Muscle layer of duodenum (tissue), 2 donors: ENCODE measurements at regions not wholly inside any gene's neighbourhood (a gene's known extent, or its start where the extent isn't known, plus 50 kb on each side); places are given as distances from the start of the nearest gene placed in this dataset.

Experiments
- H3K27ac ChIP-seq: one replicate; pipeline ENCODE4 v1.7.0; 2013; ENCODE audit warnings: mild to moderate bottlenecking, low read length
- H3K27me3 ChIP-seq: one replicate; pipeline ENCODE4 v1.7.0; 2013; ENCODE audit warnings: low read depth, mild to moderate bottlenecking, control low read depth, low read length
- H3K36me3 ChIP-seq, 2 donors: one replicate each; pipeline ENCODE4 v1.7.0; 2013; ENCODE audit warnings: low read length in 2 of 2, control low read depth in 1 of 2, mild to moderate bottlenecking in 1 of 2; ENCODE audit not compliant: insufficient read depth in 2 of 2, control insufficient read depth in 1 of 2
- H3K4me1 ChIP-seq, 2 donors: one replicate each; pipeline ENCODE4 v1.7.0; 2013; ENCODE audit warnings: low read length in 2 of 2, mild to moderate bottlenecking in 2 of 2, control low read depth in 1 of 2, moderate library complexity in 1 of 2; ENCODE audit not compliant: insufficient read depth in 2 of 2, control insufficient read depth in 1 of 2
- H3K4me3 ChIP-seq, 2 donors: one replicate each; pipeline ENCODE4 v1.7.0; 2013; ENCODE audit warnings: low read length in 2 of 2, low read depth in 1 of 2, mild to moderate bottlenecking in 1 of 2
- H3K9me3 ChIP-seq, 2 donors: one replicate each; pipeline ENCODE4 v1.7.0; 2013; ENCODE audit warnings: low read length in 2 of 2, control low read depth in 1 of 2, mild to moderate bottlenecking in 1 of 2; ENCODE audit not compliant: control insufficient read depth in 1 of 2
- donor health status: healthy.

DNA sequence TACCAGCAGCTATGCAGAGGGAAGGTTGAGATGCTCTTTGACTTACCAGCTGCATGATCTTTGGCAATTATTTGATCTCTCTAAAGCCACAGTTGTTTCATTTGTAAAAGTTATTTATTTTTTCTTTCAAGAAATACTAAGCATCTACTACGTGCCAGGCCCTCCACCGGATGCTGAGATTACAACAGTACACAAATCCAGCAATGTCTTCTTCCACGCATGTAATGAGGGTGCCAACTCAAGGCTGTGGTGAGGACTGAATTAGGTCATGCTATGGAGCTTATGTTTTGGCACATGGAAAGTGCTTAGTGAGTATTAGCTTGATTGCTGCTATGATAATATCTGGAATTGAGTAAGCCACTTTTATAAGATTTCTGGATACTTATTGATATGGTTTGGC, 358.2 kb downstream of the IRS2 start:
- Histone ChIP-seq H3K27ac (no peak overlapping the region), H3K4me1 (no peaks in the 10 kb centered on the region), H3K4me3 (no peak overlapping the region), H3K36me3 (no peaks in the 10 kb centered on the region), H3K27me3 (no peaks in the 10 kb centered on the region), H3K9me3 (no peaks in the 10 kb centered on the region)

DNA sequence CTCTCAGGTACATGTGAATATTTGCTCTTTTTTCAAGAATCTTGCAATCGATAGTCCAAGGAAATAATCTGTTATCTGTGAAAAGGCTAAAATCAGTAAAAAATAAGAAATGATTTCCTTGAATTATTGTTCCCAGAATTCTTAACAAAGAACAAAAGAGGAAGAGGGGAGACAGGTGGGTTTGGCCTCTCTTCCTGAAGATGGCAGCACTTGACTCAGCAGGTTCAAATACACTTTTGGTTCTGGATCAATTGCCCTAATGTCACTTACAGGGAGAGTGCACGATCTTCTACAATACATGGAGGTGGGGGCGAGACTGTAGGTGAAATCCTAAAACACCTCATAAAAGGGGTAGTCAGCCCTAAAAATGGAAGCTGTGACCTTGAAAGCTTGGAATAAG, 358.7 kb downstream of the IRS2 start:
- no peak overlapping the region for H3K27ac ChIP-seq
- H3K9me3 ChIP-seq, result no peaks in the 10 kb centered on the region
- H3K4me3 ChIP-seq, result no peak overlapping the region
- no peaks in the 10 kb centered on the region for H3K36me3 ChIP-seq
- no peaks in the 10 kb centered on the region for H3K4me1 ChIP-seq
- no peaks in the 10 kb centered on the region for H3K27me3 ChIP-seq

DNA sequence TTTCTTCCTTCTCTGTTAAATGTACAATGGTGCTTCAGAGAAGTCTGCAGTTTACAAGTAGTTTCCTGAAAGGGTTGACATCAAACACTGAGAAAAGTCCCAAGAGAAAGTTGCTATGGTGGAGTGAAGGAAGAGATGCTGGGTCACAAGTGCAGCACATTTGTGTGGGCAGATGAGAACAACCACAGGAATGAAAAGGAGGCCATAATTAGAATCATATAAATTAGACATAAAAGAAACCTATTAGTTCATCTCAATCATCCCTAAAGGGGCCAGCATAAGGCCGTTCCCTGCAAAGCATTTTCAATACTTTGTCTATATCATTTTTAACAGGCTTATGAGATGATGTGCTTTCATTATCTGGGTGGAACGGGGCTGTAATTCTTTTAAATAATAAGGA, 359.2 kb downstream of the IRS2 start:
- no peaks in the 10 kb centered on the region for H3K9me3 ChIP-seq
- H3K27ac ChIP-seq, result no peak overlapping the region
- H3K36me3 ChIP-seq, result no peaks in the 10 kb centered on the region
- no peaks in the 10 kb centered on the region for H3K27me3 ChIP-seq
- no peaks in the 10 kb centered on the region for H3K4me1 ChIP-seq
- H3K4me3 ChIP-seq, result no peak overlapping the region

DNA sequence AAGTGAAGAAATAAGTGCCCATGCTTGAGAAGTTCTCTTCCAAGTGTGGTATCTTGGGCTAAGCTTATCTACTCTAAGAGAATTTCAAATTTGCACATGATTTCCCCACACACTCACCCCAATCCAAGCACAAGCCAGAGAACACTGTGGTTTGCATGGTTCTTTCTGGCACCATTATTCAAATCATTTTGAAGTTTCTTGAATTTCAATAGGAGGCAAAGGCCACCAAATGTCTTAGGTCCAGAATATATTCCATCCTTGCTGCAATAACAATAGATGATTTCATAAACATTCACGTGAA, 359.7 kb downstream of the IRS2 start:
- Histone ChIP-seq H3K4me1 (no peaks in the 10 kb centered on the region), H3K36me3 (no peaks in the 10 kb centered on the region), H3K9me3 (no peaks in the 10 kb centered on the region), H3K27me3 (no peaks in the 10 kb centered on the region), H3K27ac (no peak overlapping the region), H3K4me3 (no peak overlapping the region)

DNA sequence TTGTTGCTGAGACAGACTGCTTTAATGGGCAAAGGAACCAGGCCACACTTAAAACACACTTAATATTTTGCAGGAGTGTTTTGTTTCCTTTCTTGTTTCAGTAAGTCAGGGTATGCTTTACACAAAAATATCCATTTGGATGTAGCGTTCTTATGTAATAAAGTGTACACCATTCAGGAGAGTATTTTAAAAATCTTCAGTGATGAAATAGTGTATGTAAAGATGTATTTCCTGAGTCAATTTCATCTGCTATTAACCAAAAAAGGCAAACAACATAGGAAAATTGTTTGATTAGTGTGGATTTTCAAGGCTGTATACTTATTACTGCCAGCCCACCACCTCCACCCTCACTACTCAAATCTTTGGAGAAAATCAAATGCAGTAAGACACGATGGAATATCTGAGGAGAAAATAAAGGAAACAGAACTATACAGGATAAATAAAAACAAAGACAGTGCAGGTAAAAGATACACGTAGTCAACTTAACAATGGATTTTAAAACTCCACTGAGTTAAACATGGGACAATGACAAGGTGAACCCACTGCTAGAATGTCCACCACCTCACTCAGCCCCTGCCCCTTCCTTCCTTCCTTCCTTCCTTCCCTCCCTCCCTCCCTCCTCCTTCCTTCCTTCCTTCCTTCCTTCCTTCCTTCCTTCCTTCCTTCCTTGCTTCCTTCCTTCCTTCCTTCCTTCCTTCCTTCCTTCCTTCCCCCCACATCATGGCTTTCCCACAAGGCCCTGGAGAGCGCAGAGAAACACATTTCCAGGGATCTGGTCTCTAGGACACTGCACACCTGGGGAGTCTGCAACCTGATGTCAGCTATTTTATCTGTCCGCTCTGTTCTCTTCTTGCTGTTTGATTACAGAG, 360.3 kb downstream of the IRS2 start:
- Histone ChIP-seq H3K4me1 (no peaks in the 10 kb centered on the region), H3K27me3 (no peaks in the 10 kb centered on the region), H3K27ac (no peak overlapping the region), H3K4me3 (no peak overlapping the region), H3K36me3 (no peaks in the 10 kb centered on the region), H3K9me3 (no peaks in the 10 kb centered on the region)

DNA sequence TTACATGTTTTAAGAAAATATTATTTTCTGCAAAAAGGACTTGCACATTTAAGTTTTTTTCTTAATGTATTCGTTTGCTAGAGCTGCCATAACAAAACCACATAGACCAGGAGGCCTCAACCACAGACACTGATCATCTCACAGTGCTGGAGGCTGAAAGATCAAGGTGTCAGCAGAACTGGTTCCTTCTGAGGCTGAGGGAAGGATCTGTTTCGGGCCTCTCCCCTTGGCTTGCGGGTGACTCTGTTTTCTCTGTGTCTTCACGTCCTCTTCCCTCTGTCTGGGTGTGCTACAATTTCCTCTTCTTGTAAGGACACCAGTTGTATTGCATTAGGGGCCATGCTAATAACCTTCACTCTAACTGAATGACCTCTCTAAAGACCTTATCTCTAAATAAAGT, 364.2 kb downstream of the IRS2 start:
- Histone ChIP-seq H3K4me3 (no peak overlapping the region), H3K9me3 (no peaks in the 10 kb centered on the region), H3K27me3 (no peaks in the 10 kb centered on the region), H3K27ac (no peak overlapping the region), H3K36me3 (no peaks in the 10 kb centered on the region), H3K4me1 (no peaks in the 10 kb centered on the region)

DNA sequence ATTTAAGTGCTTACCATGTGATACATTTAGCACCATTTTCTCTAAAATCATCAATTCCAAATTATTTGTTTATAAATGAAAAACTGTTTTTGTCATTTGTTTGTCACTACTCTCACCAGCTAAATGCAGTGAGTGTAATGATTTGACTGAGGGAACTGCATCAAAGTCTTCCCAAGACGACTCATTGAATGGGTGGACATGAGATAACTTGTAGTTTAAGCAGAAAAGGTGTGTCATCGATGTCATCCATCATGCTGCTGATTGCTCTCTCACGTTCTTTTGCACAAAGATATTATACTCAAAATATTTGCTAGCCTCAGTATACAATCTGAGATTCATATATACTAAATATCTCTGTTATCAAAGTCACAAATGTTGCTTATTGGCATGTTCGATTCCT, 366.5 kb downstream of the IRS2 start:
- Histone ChIP-seq H3K27me3 (no peaks in the 10 kb centered on the region), H3K4me1 (no peaks in the 10 kb centered on the region), H3K9me3 (no peaks in the 10 kb centered on the region), H3K27ac (no peak overlapping the region), H3K36me3 (no peaks in the 10 kb centered on the region), H3K4me3 (no peak overlapping the region)

DNA sequence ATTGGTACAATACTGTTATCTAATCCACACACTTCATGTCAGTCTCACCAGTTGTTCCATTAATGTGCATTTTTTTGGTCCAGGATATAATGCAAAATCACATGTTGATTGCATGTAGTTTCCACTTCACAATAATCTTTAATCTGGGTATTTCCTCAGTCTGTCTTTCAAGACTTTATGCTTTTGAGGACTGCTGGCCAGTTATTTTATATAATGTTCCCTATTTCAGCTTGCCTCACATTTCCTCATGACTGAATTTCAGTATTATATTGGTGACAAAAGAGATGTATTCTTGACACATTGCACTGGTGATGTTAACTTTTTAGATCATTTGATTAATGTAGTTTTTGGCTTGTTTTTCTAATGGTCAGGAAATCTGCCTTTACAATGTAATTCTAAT, 368.3 kb downstream of the IRS2 start:
- peaks cover 0 to under 1% of the 10 kb centered on the region in 2 donors for H3K4me1 ChIP-seq
- no peaks in the 10 kb centered on the region for H3K9me3 ChIP-seq
- H3K4me3 ChIP-seq, result no peak overlapping the region
- H3K27ac ChIP-seq, result no peak overlapping the region
- H3K36me3 ChIP-seq, result no peaks in the 10 kb centered on the region
- H3K27me3 ChIP-seq, result no peaks in the 10 kb centered on the region

DNA sequence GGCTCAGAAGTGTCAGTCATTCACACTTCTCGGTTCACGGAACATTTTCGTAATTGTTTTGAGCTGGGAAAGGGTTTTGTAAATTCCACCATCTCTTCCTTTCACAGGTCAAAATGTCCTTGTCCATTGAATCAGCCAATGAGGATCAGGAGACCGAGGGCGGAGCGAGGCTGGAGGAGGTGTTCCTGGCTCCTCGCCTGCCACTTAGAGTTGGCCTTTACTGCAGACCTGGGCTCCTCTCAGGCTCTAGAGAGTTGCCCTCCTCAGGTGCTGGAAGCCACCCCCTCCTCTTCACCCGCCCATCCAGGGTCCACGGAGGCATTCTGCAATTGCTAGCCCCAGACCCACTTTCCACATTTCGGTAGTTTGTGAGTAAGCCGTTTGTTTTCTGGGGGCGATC, 370.4 kb downstream of the IRS2 start:
- H3K9me3 ChIP-seq, result no peaks in the 10 kb centered on the region
- H3K27me3 ChIP-seq, result no peaks in the 10 kb centered on the region
- H3K4me3 ChIP-seq, result no peak overlapping the region
- no peaks in the 10 kb centered on the region for H3K36me3 ChIP-seq
- H3K4me1 ChIP-seq, result peaks cover 0 to 11% of the 10 kb centered on the region in 2 donors
- H3K27ac ChIP-seq, result no peak overlapping the region

DNA sequence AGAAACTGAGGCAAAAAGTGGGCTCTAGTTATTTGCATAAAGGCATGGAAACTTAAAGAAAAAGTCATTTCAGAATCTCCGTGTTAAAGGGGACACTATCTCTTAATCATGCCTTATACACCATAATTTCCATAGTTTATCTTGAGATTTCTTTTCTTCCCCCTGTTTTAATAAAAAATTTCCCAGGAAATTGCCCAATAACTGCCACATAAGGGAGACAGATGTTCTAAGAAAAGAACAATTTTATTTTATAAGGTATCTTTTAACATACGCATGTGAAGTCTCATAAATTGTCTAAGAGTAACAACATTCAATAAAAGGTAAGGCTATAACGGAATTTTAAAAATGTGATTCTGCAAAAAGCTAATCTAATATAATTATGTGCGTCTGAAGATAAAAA, 371.3 kb downstream of the IRS2 start:
- H3K4me1 ChIP-seq, result peaks cover 0 to 11% of the 10 kb centered on the region in 2 donors
- H3K9me3 ChIP-seq, result no peaks in the 10 kb centered on the region
- no peaks in the 10 kb centered on the region for H3K27me3 ChIP-seq
- H3K4me3 ChIP-seq, result no peak overlapping the region
- no peaks in the 10 kb centered on the region for H3K36me3 ChIP-seq
- H3K27ac ChIP-seq, result no peak overlapping the region

DNA sequence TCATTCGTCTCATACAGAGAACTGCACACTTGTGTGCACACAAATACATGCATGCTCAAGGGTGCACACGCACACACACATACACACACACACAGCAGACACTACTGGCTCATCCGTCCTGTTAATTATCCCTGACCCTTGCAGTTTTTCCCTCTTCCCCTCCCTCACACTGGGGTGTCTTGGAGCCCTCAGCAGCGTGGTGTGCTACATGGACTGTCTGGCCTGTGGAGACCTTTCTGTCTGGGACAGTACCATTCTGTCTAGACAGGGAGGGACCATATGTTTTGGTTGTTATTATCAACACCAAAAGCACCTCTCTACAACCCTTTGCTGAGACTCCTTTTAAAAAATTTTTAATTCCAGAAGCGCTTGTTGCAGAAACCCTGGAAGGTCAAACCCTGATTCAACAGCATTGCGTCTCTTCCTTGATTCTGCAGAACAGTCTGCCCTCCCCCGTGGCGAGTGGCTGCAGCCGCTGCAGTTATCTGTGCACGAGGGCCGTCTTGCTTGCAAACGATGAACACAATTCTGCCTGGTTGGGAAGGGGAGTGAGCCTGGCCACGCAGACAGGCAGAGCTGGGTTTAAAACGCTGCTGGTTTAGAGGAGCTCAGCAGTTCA, 374.0 kb downstream of the IRS2 start:
- Histone ChIP-seq H3K4me3 (no peak overlapping the region), H3K4me1 (peaks cover 0 to 11% of the 10 kb centered on the region in 2 donors), H3K9me3 (no peaks in the 10 kb centered on the region), H3K36me3 (no peaks in the 10 kb centered on the region), H3K27me3 (no peaks in the 10 kb centered on the region), H3K27ac (no peak overlapping the region)

DNA sequence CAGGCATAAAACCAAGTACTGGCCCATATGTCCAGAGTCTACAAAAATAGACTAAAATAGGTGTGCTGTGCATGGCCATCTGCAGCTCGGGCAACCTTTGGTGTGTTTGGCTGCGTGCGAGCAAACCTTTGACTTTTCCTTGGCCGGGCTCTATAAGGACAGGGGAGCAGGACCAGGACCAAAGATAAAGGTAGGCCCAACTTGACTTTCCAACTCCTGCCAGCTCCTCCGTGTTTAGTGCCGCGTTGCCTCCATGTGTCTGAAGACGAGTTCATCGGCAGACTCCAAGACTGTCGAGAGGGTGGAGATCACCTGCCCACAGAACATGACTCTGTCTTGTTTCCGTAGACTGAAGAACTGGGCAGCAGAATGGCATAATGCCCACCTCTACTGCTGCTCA, 375.5 kb downstream of the IRS2 start:
- Histone ChIP-seq H3K27me3 (no peaks in the 10 kb centered on the region), H3K4me3 (no peak overlapping the region)

More for the DNA sequence above, 375.5 kb downstream of the IRS2 start:
- no peaks in the 10 kb centered on the region for H3K9me3 ChIP-seq
- H3K4me1 ChIP-seq, result peaks cover 0 to 11% of the 10 kb centered on the region in 2 donors
- no peak overlapping the region for H3K27ac ChIP-seq
- H3K36me3 ChIP-seq, result no peaks in the 10 kb centered on the region
